ENCODE measurements at regions not wholly inside any gene's neighbourhood (a gene's known extent, or its start where the extent isn't known, plus 50 kb on each side); places are given as distances from the start of the nearest gene placed in this dataset.

GRCh38 chr5:164998590-164998989 lies 1493.2 kb downstream of the MAT2B start:
- TF ChIP-seq EZH2 (IDR thresholded peaks at IDR 0.05) (no peak), POLR2AphosphoS5 (IDR thresholded peaks at IDR 0.05; ENCODE audit: borderline replicate concordance, low read depth, low read length) (no peak), FOXP2 (optimal IDR thresholded peaks at IDR 0.05; ENCODE audit: control extremely low read depth, extremely low read length, insufficient read depth) (no peak)
